Natural killer cell (primary cell): ENCODE measurements at regions not wholly inside any gene's neighbourhood (a gene's known extent, or its start where the extent isn't known, plus 50 kb on each side); places are given as distances from the start of the nearest gene placed in this dataset.

Experiments
- ATAC-seq, 3 donors: fragments of 150-1000 bp in 2 of 3; fragments of 200-7000 bp in 1 of 3; cut with Tn5 transposase; 1 replicate in 1 of 3; 2 replicates in 2 of 3; pipeline ENCODE4 v1.10.0; 2021; ENCODE audit warnings: mild to moderate bottlenecking in 2 of 3, moderate library complexity in 2 of 3
- DNase-seq, 2 donors: peaks; one replicate each; pipeline versions ENCODE4 v3.0.0 to v3.0.0-alpha.2; 2013 to 2021; ENCODE audit warnings: mixed read lengths in 1 of 2
- H3K27ac ChIP-seq: one replicate; pipeline ENCODE4 v1.5.1; 2013; ENCODE audit warnings: mild to moderate bottlenecking, low read length
- H3K27me3 ChIP-seq: one replicate; pipeline ENCODE4 v1.6.1; 2013; ENCODE audit warnings: low read length; ENCODE audit not compliant: control insufficient read depth, insufficient read depth
- H3K36me3 ChIP-seq: one replicate; pipeline ENCODE4 v1.6.1; 2013; ENCODE audit warnings: low read length; ENCODE audit not compliant: control insufficient read depth, insufficient read depth
- H3K4me1 ChIP-seq: one replicate; pipeline ENCODE4 v1.6.1; 2013; ENCODE audit warnings: low read length; ENCODE audit not compliant: control insufficient read depth, insufficient read depth
- H3K4me3 ChIP-seq: one replicate; pipeline ENCODE4 v1.5.1; 2013; ENCODE audit warnings: low read length
- H3K9me3 ChIP-seq: one replicate; pipeline ENCODE4 v1.6.1; 2013; ENCODE audit warnings: low read length; ENCODE audit not compliant: control insufficient read depth, insufficient read depth
- H3K27ac Mint-ChIP-seq, 2 donors: one replicate each; pipeline ENCODE4 v1.8.0; 2022; ENCODE audit warnings: mild to moderate bottlenecking in 2 of 2, mixed read lengths in 2 of 2, moderate library complexity in 1 of 2
- H3K27me3 Mint-ChIP-seq, 2 donors: one replicate each; pipeline ENCODE4 v1.8.0; 2022; ENCODE audit warnings: low read depth in 2 of 2, mixed read lengths in 2 of 2
- H3K36me3 Mint-ChIP-seq: one replicate; pipeline ENCODE4 v1.8.0; 2022; ENCODE audit warnings: mixed read lengths
- H3K4me1 Mint-ChIP-seq, 2 donors: one replicate each; pipeline ENCODE4 v1.8.0; 2022; ENCODE audit warnings: mixed read lengths in 2 of 2
- H3K4me3 Mint-ChIP-seq: one replicate; pipeline ENCODE4 v1.8.0; 2022; ENCODE audit warnings: mild to moderate bottlenecking, moderate library complexity, mixed read lengths
- H3K9me3 Mint-ChIP-seq, 2 donors: one replicate each; pipeline ENCODE4 v1.8.0; 2022; ENCODE audit warnings: mixed read lengths in 2 of 2
- CTCF ChIP-seq: fragments of 200-600 bp; IDR thresholded peaks from one replicate; pipeline ENCODE4 v1.8.0; 2022; ENCODE audit warnings: antibody characterized with exemption
- WGBS: methylation state at CpG from one replicate; pipeline ENCODE4 v1.1.7; 2013; ENCODE audit warnings: missing lambda C conversion rate; ENCODE audit not compliant: insufficient coverage; 5-methylcytosine and 5-hydroxymethylcytosine counted together
- intact Hi-C: fragments of 100-400 bp; cut with micrococcal nuclease; formaldehyde crosslinking; loops from one replicate; pipeline ENCODE4 v1.14.2; 2022

- Histone ChIP-seq H3K9me3 (no peaks in the 10 kb centered on the region), H3K4me1 (no peaks in the 10 kb centered on the region), H3K27me3 (no peaks in the 10 kb centered on the region), H3K4me3 (no peak overlapping the region), H3K27ac (no peak overlapping the region), H3K36me3 (no peaks in the 10 kb centered on the region)
- peaks cover 3 to 6% of the 10 kb centered on the region in 2 donors for H3K27me3 Mint-ChIP-seq
- no peaks in the 10 kb centered on the region for H3K36me3 Mint-ChIP-seq
- ATAC-seq (peak in 1 of 3 donors; percentile 71), DNase-seq (no peak)
- WGBS, result 92% methylated on average over 12 of the region's 15 CpGs
- H3K27ac Mint-ChIP-seq, result no peak overlapping the region
- peaks cover 0 to 8% of the 10 kb centered on the region in 2 donors for H3K4me1 Mint-ChIP-seq
- TF ChIP-seq CTCF, result no peak
- no peaks in the 10 kb centered on the region for H3K9me3 Mint-ChIP-seq
- no peak overlapping the region for H3K4me3 Mint-ChIP-seq
- intact Hi-C loops, result no loop called here
Observed at GRCh38 chr6:137776786-137777686, 90.0 kb upstream of the TNFAIP3 start.

- no peak for TF ChIP-seq CTCF
- H3K36me3 ChIP-seq, result no peaks in the 10 kb centered on the region
- Mint-ChIP-seq H3K27me3 (peaks cover 3 to 6% of the 10 kb centered on the region in 2 donors), H3K27ac (no peak overlapping the region), H3K9me3 (no peaks in the 10 kb centered on the region), H3K4me3 (no peak overlapping the region), H3K36me3 (no peaks in the 10 kb centered on the region), H3K4me1 (peaks cover 0 to 8% of the 10 kb centered on the region in 2 donors)
- DNase-seq (no peak), ATAC-seq (no peak)
- H3K27me3 ChIP-seq, result no peaks in the 10 kb centered on the region
- intact Hi-C loops, result no loop called here
- H3K27ac ChIP-seq, result no peak overlapping the region
- WGBS, result 93% methylated on average over 1 of the region's 1 CpG
- H3K4me3 ChIP-seq, result no peak overlapping the region
- H3K9me3 ChIP-seq, result no peaks in the 10 kb centered on the region
- H3K4me1 ChIP-seq, result no peaks in the 10 kb centered on the region
Observed at GRCh38 chr6:137777687-137778075, 89.4 kb upstream of the TNFAIP3 start.

- H3K36me3 ChIP-seq, result no peaks in the 10 kb centered on the region
- intact Hi-C loops, result no loop called here
- no peak for TF ChIP-seq CTCF
Observed at GRCh38 chr6:137779982-137780381, 87.1 kb upstream of the TNFAIP3 start.

More at GRCh38 chr6:137779982-137780381, 87.1 kb upstream of the TNFAIP3 start:
- Mint-ChIP-seq H3K36me3 (no peaks in the 10 kb centered on the region), H3K9me3 (no peaks in the 10 kb centered on the region), H3K27ac (no peak overlapping the region), H3K4me3 (no peak overlapping the region), H3K4me1 (peaks cover 0 to 8% of the 10 kb centered on the region in 2 donors), H3K27me3 (peaks cover 3 to 6% of the 10 kb centered on the region in 2 donors)
- DNase-seq (no peak), ATAC-seq (no peak)
- Histone ChIP-seq H3K9me3 (no peaks in the 10 kb centered on the region), H3K27ac (no peak overlapping the region), H3K4me3 (no peak overlapping the region), H3K4me1 (no peaks in the 10 kb centered on the region), H3K27me3 (no peaks in the 10 kb centered on the region)
- WGBS, result 90% methylated on average over 3 of the region's 3 CpGs
